ENCODE measurements at regions not wholly inside any gene's neighbourhood (a gene's known extent, or its start where the extent isn't known, plus 50 kb on each side); places are given as distances from the start of the nearest gene placed in this dataset.

DNA sequence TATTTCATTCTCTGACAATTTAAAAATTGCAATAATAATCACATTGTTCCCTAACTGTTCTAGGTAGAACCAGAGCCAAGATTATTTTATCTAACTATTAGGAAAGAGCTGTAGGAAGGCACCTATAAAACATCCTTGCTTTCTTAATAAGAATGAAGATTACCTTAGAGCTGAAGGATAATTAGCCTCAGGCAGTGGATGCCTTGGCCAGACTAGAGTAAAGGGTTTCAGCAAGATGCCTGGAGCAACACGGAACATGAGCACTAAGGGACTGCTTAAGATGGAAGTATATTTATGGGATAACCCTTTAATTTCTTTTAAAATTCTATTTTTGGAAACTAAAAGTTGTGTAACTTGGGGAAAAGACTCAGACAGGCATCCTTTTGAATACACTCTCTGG lies 456.6 kb upstream of the RBMS3 start:
- H3K27ac Mint-ChIP-seq (ENCODE audit: unreplicated experiment): no peak overlapping the region

DNA sequence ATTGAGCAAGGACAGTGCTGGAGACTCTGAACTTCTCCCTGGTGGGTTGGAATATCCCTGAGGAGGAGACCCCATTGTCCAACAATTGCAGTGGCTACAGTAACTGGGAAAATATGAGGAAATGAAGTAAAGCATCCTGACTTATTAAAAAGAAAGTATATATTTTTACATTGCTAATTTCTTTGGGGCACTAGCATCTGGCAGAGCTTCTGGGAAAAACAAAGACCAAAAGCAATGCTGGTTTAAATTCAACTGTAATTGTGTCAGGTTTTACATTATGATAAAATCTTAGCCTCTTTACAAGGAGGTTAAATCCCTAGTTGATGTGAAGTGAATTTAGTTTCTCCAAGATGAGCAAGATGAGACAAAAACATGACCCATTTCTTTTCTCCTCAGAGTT lies 454.0 kb upstream of the RBMS3 start:
- H3K27me3 Mint-ChIP-seq (ENCODE audit: low read depth): peaks cover 20% of the 10 kb centered on the region
- no peak overlapping the region for H3K4me3 Mint-ChIP-seq (ENCODE audit: unreplicated experiment)
- TF ChIP-seq CTCF (IDR thresholded peaks at IDR 0.05): no peak

More for the DNA sequence above, 456.6 kb upstream of the RBMS3 start:
- DNase-seq (ENCODE audit: low spot score): no peak
- Mint-ChIP-seq H3K27me3 (ENCODE audit: low read depth) (peaks cover 13% of the 10 kb centered on the region), H3K9me3 (ENCODE audit: low read depth) (no peaks in the 10 kb centered on the region), H3K4me1 (ENCODE audit: low read depth) (peaks cover 2% of the 10 kb centered on the region), H3K4me3 (ENCODE audit: unreplicated experiment) (no peak overlapping the region), H3K36me3 (ENCODE audit: low read depth) (peaks cover 2% of the 10 kb centered on the region)
- no peak for TF ChIP-seq CTCF (IDR thresholded peaks at IDR 0.05)

DNA sequence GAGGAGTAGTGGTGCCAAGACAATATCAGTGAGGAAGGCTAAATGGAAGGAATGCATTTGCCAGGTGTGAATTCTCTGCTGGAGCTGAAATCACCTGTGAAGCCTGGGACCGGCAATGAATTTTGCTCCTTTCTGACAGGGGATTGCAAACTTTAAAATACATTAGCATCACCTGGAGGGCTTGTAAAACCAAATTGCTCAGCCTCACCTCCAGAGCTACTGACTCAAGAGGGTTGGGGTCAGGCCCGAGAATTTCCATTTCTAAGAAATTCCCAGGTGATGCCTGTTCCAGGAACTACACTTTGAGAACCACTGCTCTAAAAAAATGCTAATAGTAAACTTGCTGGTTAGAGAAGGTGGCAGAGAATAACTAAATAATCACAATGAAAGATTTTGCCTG lies 445.6 kb upstream of the RBMS3 start:
- peaks cover 11% of the 10 kb centered on the region for H3K9me3 Mint-ChIP-seq (ENCODE audit: low read depth)
- peaks cover 4% of the 10 kb centered on the region for H3K36me3 Mint-ChIP-seq (ENCODE audit: low read depth)
- no peak for TF ChIP-seq CTCF (IDR thresholded peaks at IDR 0.05)
- H3K27me3 Mint-ChIP-seq (ENCODE audit: low read depth): peaks cover 16% of the 10 kb centered on the region
- no peak overlapping the region for H3K4me3 Mint-ChIP-seq (ENCODE audit: unreplicated experiment)
- peaks cover 8% of the 10 kb centered on the region for H3K4me1 Mint-ChIP-seq (ENCODE audit: low read depth)
- DNase-seq (ENCODE audit: low spot score): no peak
- H3K27ac Mint-ChIP-seq (ENCODE audit: unreplicated experiment): no peak overlapping the region

More for the DNA sequence above, 454.0 kb upstream of the RBMS3 start:
- Mint-ChIP-seq H3K4me1 (ENCODE audit: low read depth) (peaks cover 2% of the 10 kb centered on the region), H3K36me3 (ENCODE audit: low read depth) (peaks cover 4% of the 10 kb centered on the region), H3K9me3 (ENCODE audit: low read depth) (peaks cover 7% of the 10 kb centered on the region), H3K27ac (ENCODE audit: unreplicated experiment) (no peak overlapping the region)
- DNase-seq (ENCODE audit: low spot score): no peak

DNA sequence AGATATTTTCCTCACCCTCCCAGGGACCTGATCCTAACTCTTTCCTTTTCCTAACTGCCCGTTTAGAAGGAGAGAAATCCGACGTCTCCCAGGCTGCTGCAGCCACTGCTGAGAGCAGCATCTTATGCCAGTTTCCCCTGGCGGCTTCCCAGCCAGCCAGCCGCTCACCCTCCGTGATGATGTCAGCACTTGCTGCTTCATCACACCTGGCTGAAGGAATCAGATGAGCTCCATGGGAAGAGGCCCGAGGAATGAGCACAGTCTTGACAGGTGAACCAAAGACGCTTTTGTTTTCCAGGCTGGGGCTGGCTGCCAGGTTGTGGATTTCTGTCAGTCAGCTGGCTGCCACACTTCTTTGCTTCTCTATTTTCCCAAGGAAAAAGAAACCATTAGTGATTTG lies 445.1 kb upstream of the RBMS3 start:
- H3K27me3 Mint-ChIP-seq (ENCODE audit: low read depth): peaks cover 15% of the 10 kb centered on the region
- no peak overlapping the region for H3K27ac Mint-ChIP-seq (ENCODE audit: unreplicated experiment)
- H3K4me3 Mint-ChIP-seq (ENCODE audit: unreplicated experiment): no peak overlapping the region
- peaks cover 8% of the 10 kb centered on the region for H3K4me1 Mint-ChIP-seq (ENCODE audit: low read depth)
- H3K9me3 Mint-ChIP-seq (ENCODE audit: low read depth): peaks cover 11% of the 10 kb centered on the region
- TF ChIP-seq CTCF (IDR thresholded peaks at IDR 0.05): no peak
- peaks cover 4% of the 10 kb centered on the region for H3K36me3 Mint-ChIP-seq (ENCODE audit: low read depth)
- no peak for DNase-seq (ENCODE audit: low spot score)

DNA sequence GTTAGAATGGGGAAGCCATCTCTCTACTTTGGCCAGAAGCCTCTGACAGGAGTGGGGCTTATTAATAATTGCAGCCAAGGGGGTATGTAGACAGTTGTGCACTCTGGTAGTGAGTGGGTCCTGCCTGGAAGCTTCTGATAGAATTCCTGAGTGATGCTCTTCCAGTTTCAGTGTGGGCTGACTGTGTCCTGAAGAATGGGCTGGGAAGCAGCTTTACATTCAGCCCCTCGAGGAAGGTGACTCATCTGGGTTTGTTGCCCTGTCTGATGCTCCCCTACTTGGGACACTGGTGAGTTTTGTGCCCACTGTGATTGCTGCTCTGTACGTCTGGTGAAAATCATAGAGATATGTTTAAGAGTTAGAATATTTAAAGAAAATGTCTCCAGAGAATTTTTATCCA lies 444.7 kb upstream of the RBMS3 start:
- Mint-ChIP-seq H3K9me3 (ENCODE audit: low read depth) (peaks cover 9% of the 10 kb centered on the region), H3K27me3 (ENCODE audit: low read depth) (peaks cover 15% of the 10 kb centered on the region)

More for the DNA sequence above, 444.7 kb upstream of the RBMS3 start:
- Mint-ChIP-seq H3K27ac (ENCODE audit: unreplicated experiment) (no peak overlapping the region), H3K4me1 (ENCODE audit: low read depth) (peaks cover 8% of the 10 kb centered on the region), H3K4me3 (ENCODE audit: unreplicated experiment) (no peak overlapping the region), H3K36me3 (ENCODE audit: low read depth) (peaks cover 4% of the 10 kb centered on the region)
- TF ChIP-seq CTCF (IDR thresholded peaks at IDR 0.05): no peak
- no peak for DNase-seq (ENCODE audit: low spot score)

Data from chondrocyte (in vitro differentiated cells).